Esophagus muscularis mucosa (tissue), 4 donors: ENCODE measurements at regions not wholly inside any gene's neighbourhood (a gene's known extent, or its start where the extent isn't known, plus 50 kb on each side); places are given as distances from the start of the nearest gene placed in this dataset.

Experiments
- DNase-seq: peaks from one replicate; pipeline ENCODE4 v3.0.0-alpha.2; 2017; ENCODE audit errors: extremely low spot score
- H3K27ac ChIP-seq, 4 donors: fragments of 200-600 bp; sonication (generic); replicated peaks in 1 of 4; 1 replicate in 3 of 4; 2 replicates in 1 of 4; pipeline ENCODE4 v1.5.1; 2016 to 2019; ENCODE audit warnings: mild to moderate bottlenecking in 1 of 4
- H3K27me3 ChIP-seq, 4 donors: fragments of 200-600 bp; sonication (generic); one replicate each; pipeline versions ENCODE4 v1.5.1 to v1.6.0; 2016 to 2019
- H3K36me3 ChIP-seq, 4 donors: fragments of 200-600 bp; sonication (generic); one replicate each; pipeline ENCODE4 v1.5.1; 2016 to 2019
- H3K4me1 ChIP-seq, 4 donors: fragments of 200-600 bp; sonication (generic); one replicate each; pipeline ENCODE4 v1.5.1; 2016 to 2019
- H3K4me3 ChIP-seq, 4 donors: fragments of 200-600 bp; sonication (generic); 1 replicate in 2 of 4; 2 replicates in 2 of 4; pipeline ENCODE4 v1.5.1; 2016 to 2019; ENCODE audit warnings: mild to moderate bottlenecking in 4 of 4, moderate library complexity in 1 of 4
- H3K9me3 ChIP-seq, 4 donors: fragments of 200-600 bp; sonication (generic); 1 replicate in 3 of 4; 2 replicates in 1 of 4; pipeline ENCODE4 v1.5.1; 2016 to 2019
- EP300 ChIP-seq: sonication (generic); formaldehyde crosslinking; IDR thresholded peaks from one replicate; pipeline ENCODE4 v1.6.1; 2017; ENCODE audit warnings: antibody characterized with exemption
- POLR2A ChIP-seq: fragments of 450-650 bp; IDR thresholded peaks from one replicate; pipeline ENCODE4 v1.6.1; 2017; ENCODE audit warnings: antibody characterized with exemption, moderate library complexity, mild to moderate bottlenecking, low read depth
- POLR2AphosphoS5 ChIP-seq, 2 donors: sonication (generic); formaldehyde crosslinking; IDR thresholded peaks; one replicate each; pipeline ENCODE4 v1.6.1; 2017; ENCODE audit warnings: antibody characterized with exemption in 2 of 2
- WGBS: methylation state at CpG from one replicate; pipeline ENCODE4 v1.1.5; 2018; 5-methylcytosine and 5-hydroxymethylcytosine counted together
- intact Hi-C: fragments of 100-400 bp; cut with DNase I; formaldehyde crosslinking; loops from one replicate; pipeline ENCODE4 v1.15.1; 2023
- TF ChIP-seq, protein P1 (sequence below), 3 experiments: fragments of 200-600 bp in 2 of 3; fragments of 450-650 bp in 1 of 3; sonication (generic) in 2 of 3; IDR thresholded peaks; one replicate each; pipeline ENCODE4 v1.5.1; 2017 to 2019; ENCODE audit warnings: antibody characterized with exemption in 3 of 3, mild to moderate bottlenecking in 2 of 3, moderate library complexity in 1 of 3

DNA sequence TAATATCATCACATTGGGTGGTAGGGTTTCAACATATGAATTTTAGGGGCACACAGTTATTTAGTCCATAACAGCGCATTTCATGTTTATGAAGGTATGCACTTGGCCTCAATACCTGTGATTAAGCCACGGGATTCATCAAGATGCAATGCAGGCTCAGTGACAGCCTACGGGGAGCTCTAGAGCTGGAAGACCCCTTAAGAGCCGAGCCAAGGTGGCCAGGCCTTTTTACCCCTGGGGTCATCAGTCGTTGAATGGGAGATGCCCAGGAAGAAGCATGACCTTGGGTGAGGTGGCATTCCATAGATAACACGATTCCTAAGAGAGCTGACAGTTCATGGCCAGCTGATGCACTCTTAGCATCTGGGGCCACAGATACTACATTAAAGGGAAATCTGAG is 380.0 kb downstream of the ZNF536 start:
- no peak overlapping the region for H3K27ac ChIP-seq
- peaks cover 0 to 16% (median 11%) of the 10 kb centered on the region in 4 donors for H3K9me3 ChIP-seq
- whole genome bisulfite sequencing, result 73% methylated on average over 6 of the region's 6 CpGs
- TF ChIP-seq, protein P1, sequence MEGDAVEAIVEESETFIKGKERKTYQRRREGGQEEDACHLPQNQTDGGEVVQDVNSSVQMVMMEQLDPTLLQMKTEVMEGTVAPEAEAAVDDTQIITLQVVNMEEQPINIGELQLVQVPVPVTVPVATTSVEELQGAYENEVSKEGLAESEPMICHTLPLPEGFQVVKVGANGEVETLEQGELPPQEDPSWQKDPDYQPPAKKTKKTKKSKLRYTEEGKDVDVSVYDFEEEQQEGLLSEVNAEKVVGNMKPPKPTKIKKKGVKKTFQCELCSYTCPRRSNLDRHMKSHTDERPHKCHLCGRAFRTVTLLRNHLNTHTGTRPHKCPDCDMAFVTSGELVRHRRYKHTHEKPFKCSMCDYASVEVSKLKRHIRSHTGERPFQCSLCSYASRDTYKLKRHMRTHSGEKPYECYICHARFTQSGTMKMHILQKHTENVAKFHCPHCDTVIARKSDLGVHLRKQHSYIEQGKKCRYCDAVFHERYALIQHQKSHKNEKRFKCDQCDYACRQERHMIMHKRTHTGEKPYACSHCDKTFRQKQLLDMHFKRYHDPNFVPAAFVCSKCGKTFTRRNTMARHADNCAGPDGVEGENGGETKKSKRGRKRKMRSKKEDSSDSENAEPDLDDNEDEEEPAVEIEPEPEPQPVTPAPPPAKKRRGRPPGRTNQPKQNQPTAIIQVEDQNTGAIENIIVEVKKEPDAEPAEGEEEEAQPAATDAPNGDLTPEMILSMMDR (IDR thresholded peaks at IDR 0.05), result no peak
- TF ChIP-seq EP300, result no peak
- no peak for TF ChIP-seq POLR2A
- no peak for TF ChIP-seq POLR2AphosphoS5 (IDR thresholded peaks at IDR 0.05)
- DNase-seq, result peak; percentile 75
- no peak overlapping the region for H3K4me3 ChIP-seq
- intact Hi-C loops, result no loop called here
- H3K27me3 ChIP-seq, result peaks cover 0 to 8% (median 0%) of the 10 kb centered on the region in 4 donors
- no peaks in the 10 kb centered on the region for H3K36me3 ChIP-seq
- H3K4me1 ChIP-seq, result no peaks in the 10 kb centered on the region

GRCh38 chr19:30745476-30745985 is 373.3 kb downstream of the ZNF536 start:
- Histone ChIP-seq H3K27ac (no peak overlapping the region), H3K4me3 (no peak overlapping the region), H3K9me3 (peaks cover 0 to 12% (median 8%) of the 10 kb centered on the region in 4 donors), H3K36me3 (no peaks in the 10 kb centered on the region), H3K27me3 (peaks cover 0 to 22% (median 0%) of the 10 kb centered on the region in 4 donors), H3K4me1 (no peaks in the 10 kb centered on the region)
- TF ChIP-seq, protein P1 (IDR thresholded peaks at IDR 0.05), result no peak
- no peak for TF ChIP-seq POLR2A
- no peak for TF ChIP-seq EP300
- TF ChIP-seq POLR2AphosphoS5 (IDR thresholded peaks at IDR 0.05), result no peak
- intact Hi-C loops, result no loop called here
- 96% methylated on average over 4 of the region's 4 CpGs for WGBS
- DNase-seq, result peak; percentile 89

DNA sequence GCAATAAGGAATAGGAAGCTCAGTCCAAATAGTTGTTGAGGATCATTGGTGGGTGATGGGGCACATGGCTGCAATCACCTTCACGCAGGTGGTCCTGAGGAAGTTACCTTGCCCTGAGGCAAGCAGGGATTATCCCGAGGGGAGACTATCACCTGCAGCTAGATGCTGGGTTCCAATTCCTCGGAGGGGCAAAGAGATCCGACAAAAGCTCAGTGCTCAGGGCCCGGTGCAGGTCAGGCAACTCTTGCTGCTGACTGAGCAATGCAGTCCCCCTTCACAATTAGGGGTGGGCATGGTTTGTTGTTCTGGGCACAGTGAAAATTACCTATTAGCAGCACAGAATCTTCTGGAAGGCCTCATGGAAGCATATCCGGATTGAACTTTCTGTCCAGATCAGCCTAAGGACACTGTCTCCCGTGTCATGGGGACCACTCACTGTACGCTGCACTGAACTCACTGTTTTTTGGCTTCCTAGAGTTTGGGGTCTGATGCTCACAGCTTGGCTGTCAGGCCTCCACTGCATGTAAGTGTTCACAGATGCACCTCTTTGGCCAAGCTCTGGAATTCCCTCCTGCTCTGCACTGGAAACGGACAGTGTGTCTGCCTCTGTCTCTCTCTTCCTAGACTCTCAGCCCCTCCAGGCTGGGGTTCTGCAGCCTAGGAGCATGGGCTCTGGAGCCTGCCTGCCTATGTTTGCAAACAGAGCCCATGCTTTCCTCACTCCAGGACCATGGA is 372.7 kb downstream of the ZNF536 start:
- no peaks in the 10 kb centered on the region for H3K4me1 ChIP-seq
- peaks cover 0 to 22% (median 0%) of the 10 kb centered on the region in 4 donors for H3K27me3 ChIP-seq
- H3K36me3 ChIP-seq, result no peaks in the 10 kb centered on the region
- peak; percentile 84 for DNase-seq
- no peak for TF ChIP-seq EP300
- no peak for TF ChIP-seq POLR2A
- TF ChIP-seq POLR2AphosphoS5 (IDR thresholded peaks at IDR 0.05), result no peak
- TF ChIP-seq, protein P1 (IDR thresholded peaks at IDR 0.05), result no peak
- no peak overlapping the region for H3K4me3 ChIP-seq
- WGBS, result 84% methylated on average over 5 of the region's 9 CpGs
- peaks cover 0 to 5% (median 2%) of the 10 kb centered on the region in 4 donors for H3K9me3 ChIP-seq
- intact Hi-C loops, result no loop called here
- no peak overlapping the region for H3K27ac ChIP-seq

DNA sequence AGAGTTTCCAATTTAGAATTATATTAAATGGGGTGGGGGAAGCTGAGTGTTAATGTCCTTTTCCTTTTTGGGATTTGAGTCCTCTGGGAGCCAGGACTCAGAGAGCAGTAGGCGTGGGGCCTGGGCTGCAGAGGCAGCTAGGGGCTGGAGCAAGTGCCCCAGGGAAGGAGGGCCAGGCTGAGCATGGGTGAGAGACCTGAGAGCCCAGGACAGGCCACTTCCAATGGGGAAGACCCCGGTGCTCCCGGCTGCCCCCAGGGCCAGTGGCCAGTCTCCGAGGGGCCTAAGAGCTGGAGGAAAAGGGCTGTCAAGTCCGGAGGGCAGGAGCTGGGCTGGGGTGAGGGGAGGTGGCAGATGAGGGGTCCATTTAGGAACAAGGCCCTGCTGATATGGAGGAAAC is 371.5 kb downstream of the ZNF536 start:
- intact Hi-C loops, result no loop called here
- TF ChIP-seq POLR2A (no peak), EP300 (no peak), POLR2AphosphoS5 (IDR thresholded peaks at IDR 0.05) (no peak)
- TF ChIP-seq, protein P1 (IDR thresholded peaks at IDR 0.05), result no peak
- Histone ChIP-seq H3K27me3 (peaks cover 0 to 22% (median 0%) of the 10 kb centered on the region in 4 donors), H3K9me3 (no peaks in the 10 kb centered on the region), H3K27ac (no peak overlapping the region), H3K36me3 (no peaks in the 10 kb centered on the region), H3K4me1 (no peaks in the 10 kb centered on the region), H3K4me3 (no peak overlapping the region)
- DNase-seq, result no peak
- 81% methylated on average over 5 of the region's 5 CpGs for WGBS
